Esophagus (tissue), 2 donors: ENCODE measurements at regions not wholly inside any gene's neighbourhood (a gene's known extent, or its start where the extent isn't known, plus 50 kb on each side); places are given as distances from the start of the nearest gene placed in this dataset.
A peak's percentile ranks its signal among the peaks of the same experiment; 100 is the strongest.
"Not testable (repeated sequence)": the region's sequence is repeated elsewhere in the genome, so short reads cannot be mapped to it uniquely, and the experiment has no call there.

Experiments
- H3K27ac ChIP-seq, 2 donors: one replicate each; pipeline ENCODE4 v1.5.1; 2013; ENCODE audit warnings: low read depth in 2 of 2, mild to moderate bottlenecking in 2 of 2, inconsistent platforms in 1 of 2, low read length in 1 of 2, moderate library complexity in 1 of 2
- H3K27me3 ChIP-seq, 2 donors: one replicate each; pipeline ENCODE4 v1.6.1; 2013; ENCODE audit warnings: low read length in 2 of 2, control low read depth in 1 of 2, mild to moderate bottlenecking in 1 of 2; ENCODE audit not compliant: insufficient read depth in 2 of 2, control insufficient read depth in 1 of 2
- H3K36me3 ChIP-seq, 2 donors: one replicate each; pipeline ENCODE4 v1.6.1; 2013; ENCODE audit warnings: low read length in 1 of 2; ENCODE audit not compliant: control insufficient read depth in 2 of 2, insufficient read depth in 2 of 2
- H3K4me1 ChIP-seq, 2 donors: one replicate each; pipeline ENCODE4 v1.6.1; 2013; ENCODE audit warnings: low read length in 1 of 2; ENCODE audit not compliant: control insufficient read depth in 2 of 2, insufficient read depth in 2 of 2
- H3K4me3 ChIP-seq, 2 donors: one replicate each; pipeline ENCODE4 v1.5.1; 2013; ENCODE audit warnings: low read length in 2 of 2, mild to moderate bottlenecking in 2 of 2, low read depth in 1 of 2, moderate library complexity in 1 of 2
- H3K9me3 ChIP-seq, 2 donors: one replicate each; pipeline ENCODE4 v1.6.1; 2013; ENCODE audit warnings: mild to moderate bottlenecking in 2 of 2, low read depth in 1 of 2, low read length in 1 of 2, moderate library complexity in 1 of 2; ENCODE audit not compliant: control insufficient read depth in 2 of 2, insufficient read depth in 1 of 2
- WGBS, 2 donors: extraction: QIAGEN DNeasy Blood & Tissue Kit; methylation state at CpG; one replicate each; pipeline ENCODE4 v1.1.7; 2013; 5-methylcytosine and 5-hydroxymethylcytosine counted together
- donor health status: healthy with polysubstance abuse.
- donor health status: Bipolar disorder and iron deficiency.

DNA sequence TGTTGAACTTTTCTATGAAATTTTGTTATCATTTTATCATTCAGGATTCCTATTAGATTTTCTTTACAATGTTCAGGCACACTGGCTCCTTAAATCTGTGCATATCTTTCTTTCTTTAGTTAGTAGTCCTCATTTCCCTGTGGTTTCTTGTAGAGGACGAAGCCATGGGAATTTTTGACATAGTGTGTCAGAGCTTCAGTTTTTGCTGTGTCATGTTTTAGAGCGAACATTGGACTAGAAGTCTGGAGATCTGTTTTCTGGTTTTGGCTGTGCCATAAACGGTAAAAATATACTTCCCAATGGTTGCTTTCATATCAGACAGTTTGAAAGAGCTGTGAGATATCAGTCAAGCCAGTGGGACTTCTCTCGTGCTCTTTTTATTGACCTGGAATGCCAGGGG is 105.2 kb downstream of the CHCHD4 start:
- no peaks in the 10 kb centered on the region for H3K4me1 ChIP-seq
- 42 to 51% methylated on average over 4 of the region's 4 CpGs for WGBS, 2 donors
- H3K27ac ChIP-seq, result peak overlapping the region; percentile 25 to 45
- H3K4me3 ChIP-seq, result peak overlapping the region; percentile 3 to 40
- no peaks in the 10 kb centered on the region for H3K9me3 ChIP-seq
- no peaks in the 10 kb centered on the region for H3K36me3 ChIP-seq
- H3K27me3 ChIP-seq, result no peaks in the 10 kb centered on the region

DNA sequence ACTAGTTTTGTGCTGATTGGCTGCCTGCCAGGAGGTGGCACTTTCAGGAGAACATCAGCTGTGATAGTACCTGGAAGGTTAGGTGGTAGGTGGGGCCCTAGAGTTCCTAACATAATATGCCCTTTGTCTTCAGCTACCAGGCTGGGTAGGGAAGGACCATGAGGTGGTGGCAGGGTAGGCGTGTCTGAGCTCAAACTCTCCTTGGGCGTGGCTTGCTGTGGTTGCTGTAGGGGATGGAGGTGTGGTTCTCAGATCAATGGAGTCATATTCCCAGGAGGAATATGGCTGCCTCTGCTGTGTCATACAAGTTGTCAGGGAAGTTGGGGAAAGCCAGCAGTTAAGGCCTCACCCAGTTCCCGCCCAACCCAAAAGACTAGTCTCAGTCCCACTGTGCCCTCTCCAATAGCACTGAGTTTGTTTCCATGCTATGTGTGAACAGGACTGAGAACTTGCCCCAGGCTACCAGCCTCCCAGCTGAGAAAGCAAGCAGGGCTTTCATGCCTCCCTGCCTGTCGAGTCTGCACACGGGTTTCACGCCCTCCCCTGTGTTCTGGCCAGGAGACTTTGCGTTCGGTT is 107.7 kb downstream of the CHCHD4 start:
- H3K9me3 ChIP-seq, result no peaks in the 10 kb centered on the region
- no peaks in the 10 kb centered on the region for H3K36me3 ChIP-seq
- H3K27ac ChIP-seq, result peak overlapping the region; percentile 73 to 92
- H3K27me3 ChIP-seq, result no peaks in the 10 kb centered on the region
- H3K4me3 ChIP-seq, result peak overlapping the region; percentile 43 to 55
- 49 to 59% methylated on average over 8 of the region's 8 CpGs for WGBS, 2 donors
- no peaks in the 10 kb centered on the region for H3K4me1 ChIP-seq

DNA sequence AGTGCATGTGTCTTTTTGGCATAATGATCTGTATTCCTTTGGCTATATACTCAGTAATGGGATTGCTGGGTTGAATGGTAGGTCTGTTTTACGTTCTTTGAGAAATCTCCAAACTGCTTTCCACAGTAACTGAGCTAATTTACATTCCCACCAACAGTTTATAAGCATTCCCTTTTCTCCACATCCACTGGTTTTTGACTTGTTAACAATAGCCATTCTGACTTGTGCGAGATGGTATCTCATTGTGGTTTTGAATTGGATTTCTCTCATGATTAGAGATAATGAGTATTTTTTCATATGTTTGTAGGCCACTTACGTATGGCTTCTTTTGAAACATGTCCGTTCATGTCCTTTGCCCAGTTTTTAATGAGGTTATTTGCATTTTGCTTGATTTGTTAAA is 117.7 kb downstream of the CHCHD4 start:
- WGBS, 2 donors, result 73 to 76% methylated on average over 4 of the region's 4 CpGs
- H3K4me3 ChIP-seq, result no peak overlapping the region
- no peaks in the 10 kb centered on the region for H3K27me3 ChIP-seq
- H3K36me3 ChIP-seq, result no peaks in the 10 kb centered on the region
- H3K4me1 ChIP-seq, result no peaks in the 10 kb centered on the region
- no peaks in the 10 kb centered on the region for H3K9me3 ChIP-seq
- H3K27ac ChIP-seq, result no peak overlapping the region

DNA sequence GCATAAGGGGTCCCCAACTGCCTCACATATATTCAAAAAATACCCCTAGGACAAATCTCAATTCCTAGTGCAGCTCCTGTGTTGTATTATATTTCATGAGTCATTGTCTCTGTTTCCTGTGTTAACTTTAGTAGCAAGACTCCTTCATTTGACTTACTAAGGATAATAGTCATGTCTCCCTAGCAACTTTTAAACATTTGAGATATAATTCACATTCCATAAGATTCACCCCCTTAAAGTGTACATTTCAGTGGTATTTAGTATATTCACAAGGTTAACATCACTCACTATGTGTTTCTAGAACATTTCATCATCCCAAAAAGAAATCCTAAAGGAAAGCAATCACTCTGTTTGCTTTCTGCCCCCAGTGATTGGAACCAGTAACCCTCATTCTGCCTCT is 121.3 kb upstream of the WNT7A start:
- no peak overlapping the region for H3K4me3 ChIP-seq
- H3K9me3 ChIP-seq, result peaks cover 0 to 3% of the 10 kb centered on the region in 2 donors
- no peaks in the 10 kb centered on the region for H3K27me3 ChIP-seq
- H3K36me3 ChIP-seq, result no peaks in the 10 kb centered on the region
- no peaks in the 10 kb centered on the region for H3K4me1 ChIP-seq
- no peak overlapping the region for H3K27ac ChIP-seq

DNA sequence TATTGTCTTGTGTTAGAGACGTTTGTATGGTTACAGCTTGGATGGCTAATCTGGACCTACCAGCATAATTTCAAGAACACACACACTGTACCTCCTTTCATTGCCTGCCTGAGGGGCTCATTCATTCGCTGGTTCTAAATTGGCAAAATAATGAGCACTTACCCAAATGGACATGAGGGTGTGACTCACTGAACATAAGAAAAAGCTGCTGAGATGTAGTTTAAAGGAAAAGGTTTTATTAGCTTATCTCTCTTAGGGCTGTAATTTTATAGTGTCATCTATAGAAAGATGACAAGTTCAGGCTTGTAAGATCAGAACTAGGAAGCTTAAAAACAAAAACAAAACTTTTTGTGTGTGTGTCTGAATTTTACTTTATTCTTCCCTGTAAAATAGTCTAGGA is 120.7 kb upstream of the WNT7A start:
- H3K4me1 ChIP-seq, result no peaks in the 10 kb centered on the region
- H3K4me3 ChIP-seq, result no peak overlapping the region
- WGBS, 2 donors, result 35 to 49% methylated on average over 2 of the region's 2 CpGs
- H3K9me3 ChIP-seq, result peaks cover 0 to 3% of the 10 kb centered on the region in 2 donors
- no peak overlapping the region for H3K27ac ChIP-seq
- no peaks in the 10 kb centered on the region for H3K36me3 ChIP-seq
- H3K27me3 ChIP-seq, result no peaks in the 10 kb centered on the region

DNA sequence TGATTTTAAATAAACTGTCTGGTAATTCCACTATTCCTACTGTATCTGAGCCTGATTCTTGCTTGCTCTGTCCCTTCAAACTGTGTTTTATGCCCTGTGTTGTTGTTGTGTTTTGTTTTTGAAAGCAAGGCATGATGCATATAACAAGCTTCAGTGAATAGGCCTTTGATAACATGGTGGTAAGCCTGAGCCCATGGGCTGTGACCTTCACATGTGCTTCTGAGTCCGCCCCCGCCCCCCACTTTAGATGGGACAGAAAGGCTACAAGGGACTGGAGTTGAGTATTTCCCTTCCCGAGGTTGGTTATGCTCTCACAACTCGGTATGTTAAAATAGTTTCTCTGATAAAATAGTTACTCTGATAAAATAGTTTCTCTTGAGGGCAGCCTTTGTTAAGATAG is 119.0 kb upstream of the WNT7A start:
- Histone ChIP-seq H3K27ac (no peak overlapping the region), H3K9me3 (peaks cover 0 to 3% of the 10 kb centered on the region in 2 donors), H3K4me3 (no peak overlapping the region), H3K4me1 (no peaks in the 10 kb centered on the region), H3K27me3 (no peaks in the 10 kb centered on the region), H3K36me3 (no peaks in the 10 kb centered on the region)
- WGBS, 2 donors, result 85 to 89% methylated on average over 4 of the region's 4 CpGs

DNA sequence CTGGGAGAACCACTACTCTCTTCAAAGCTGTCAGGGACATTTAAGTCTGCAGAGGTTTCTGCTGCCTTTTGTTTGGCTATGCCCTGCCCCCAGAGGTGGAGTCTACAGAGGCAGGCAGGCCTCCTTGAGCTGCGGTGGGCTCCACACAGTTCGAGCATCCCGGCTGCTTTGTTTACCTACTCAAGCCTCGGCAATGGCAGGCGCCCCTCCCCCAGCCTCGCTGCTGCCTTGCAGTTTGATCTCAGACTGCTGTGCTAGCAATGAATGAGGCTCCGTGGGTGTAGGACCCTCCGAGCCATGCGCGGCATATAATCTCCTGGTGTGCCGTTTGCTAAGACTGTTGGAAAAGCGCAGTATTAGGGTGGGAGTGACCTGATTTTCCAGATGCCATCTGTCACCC is 115.3 kb upstream of the WNT7A start:
- H3K4me1 ChIP-seq, H3K36me3 ChIP-seq, H3K27ac ChIP-seq, H3K9me3 ChIP-seq, H3K4me3 ChIP-seq, H3K27me3 ChIP-seq: not testable (repeated sequence)
- WGBS, 2 donors, result 87 to 90% methylated on average over 12 of the region's 12 CpGs

DNA sequence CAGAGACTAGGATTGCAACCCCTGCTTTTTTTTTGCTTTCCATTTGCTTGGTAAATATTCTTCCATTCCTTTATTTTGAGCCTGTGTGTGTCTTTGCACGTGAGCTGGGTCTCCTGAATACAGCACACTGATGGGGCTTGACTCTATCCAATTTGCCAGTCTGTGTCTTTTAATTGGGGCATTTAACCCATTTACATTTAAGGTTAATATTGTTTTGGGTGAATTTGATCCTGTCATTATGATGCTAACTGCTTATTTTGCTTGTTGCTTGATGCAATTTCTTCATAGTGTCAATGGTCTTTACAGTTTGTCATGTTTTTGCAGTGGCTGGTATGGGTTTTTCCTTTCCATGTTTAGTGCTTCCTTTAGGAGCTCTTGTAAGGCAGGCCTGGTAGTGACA is 109.1 kb upstream of the WNT7A start:
- 57 to 65% methylated on average over 1 of the region's 1 CpG for WGBS, 2 donors
- not testable (repeated sequence) for H3K27ac ChIP-seq, H3K27me3 ChIP-seq, H3K36me3 ChIP-seq, H3K4me1 ChIP-seq, H3K9me3 ChIP-seq, H3K4me3 ChIP-seq

DNA sequence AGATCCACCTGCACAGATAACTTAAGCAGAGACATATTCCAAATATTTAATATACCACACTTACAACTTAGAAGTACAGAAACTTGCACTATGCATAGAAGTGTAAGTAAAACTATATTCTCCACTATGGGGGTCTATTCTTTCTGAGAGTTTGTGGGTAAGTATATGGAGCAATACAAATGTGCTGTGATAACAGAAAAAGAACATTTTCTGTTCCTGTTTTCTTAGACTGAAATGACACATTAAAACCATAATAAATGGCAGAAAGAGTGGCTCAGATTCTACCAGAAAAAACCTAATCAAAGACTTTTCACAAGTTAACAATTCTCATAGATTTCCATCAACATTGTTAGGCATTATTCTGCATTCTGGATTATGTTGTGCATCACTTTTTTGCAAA is 96.6 kb upstream of the WNT7A start:
- Histone ChIP-seq H3K9me3 (peaks cover 4% of the 10 kb centered on the region in 2 donors), H3K27ac (no peak overlapping the region), H3K27me3 (no peaks in the 10 kb centered on the region), H3K4me1 (no peaks in the 10 kb centered on the region), H3K36me3 (no peaks in the 10 kb centered on the region), H3K4me3 (no peak overlapping the region)

DNA sequence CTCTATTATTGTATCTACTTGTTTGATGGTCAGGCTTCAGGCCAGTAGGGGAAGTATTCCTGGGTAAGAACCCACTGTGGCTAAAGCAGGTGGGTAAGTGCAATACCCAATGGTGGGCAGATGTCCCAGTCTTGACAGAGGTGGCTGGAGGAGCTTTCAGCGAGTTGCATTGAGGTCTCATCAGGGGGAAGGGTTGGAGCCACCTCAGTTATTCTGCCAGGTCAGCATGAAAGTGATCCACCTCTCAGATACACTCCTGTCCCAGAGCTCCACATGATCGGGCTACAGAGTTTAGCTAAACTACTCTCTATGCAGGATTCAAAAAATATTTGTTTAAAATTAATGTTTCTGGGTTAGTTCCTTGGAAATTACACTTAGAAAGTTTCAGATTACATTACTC is 95.8 kb upstream of the WNT7A start:
- WGBS, 2 donors, result 58 to 68% methylated on average over 2 of the region's 2 CpGs
- Histone ChIP-seq H3K4me3 (no peak overlapping the region), H3K36me3 (no peaks in the 10 kb centered on the region), H3K27ac (no peak overlapping the region), H3K9me3 (peaks cover 4% of the 10 kb centered on the region in 2 donors), H3K27me3 (no peaks in the 10 kb centered on the region), H3K4me1 (no peaks in the 10 kb centered on the region)
